ENCODE measurements at regions not wholly inside any gene's neighbourhood (a gene's known extent, or its start where the extent isn't known, plus 50 kb on each side); places are given as distances from the start of the nearest gene placed in this dataset.

- peak; percentile 43; the same call in 1 of the 2 replicates for TF ChIP-seq HNF1A (IDR thresholded peaks at IDR 0.05; ENCODE audit: low read depth)
- TF ChIP-seq HNF1A (CRISPR knock-in tag; IDR thresholded peaks at IDR 0.05; ENCODE audit: borderline replicate concordance) = peak; percentile 31; the same call in 1 of the 2 replicates
- TF ChIP-seq NR2F1 (CRISPR knock-in tag; IDR thresholded peaks at IDR 0.05) = peak; percentile 57; a peak in 2 of 4 replicates
- no peak for TF ChIP-seq CSRNP2 (CRISPR knock-in tag; conservative IDR thresholded peaks at IDR 0.05; ENCODE audit: low read depth)
- no peak for TF ChIP-seq SCMH1 (CRISPR knock-in tag; IDR thresholded peaks at IDR 0.05; ENCODE audit: borderline replicate concordance)
- TF ChIP-seq ZNF883 (CRISPR knock-in tag; IDR thresholded peaks at IDR 0.05; ENCODE audit: not compliant biosample characterization) = no peak
- no peak for TF ChIP-seq ZNF850 (CRISPR knock-in tag; conservative IDR thresholded peaks at IDR 0.05)
- TF ChIP-seq NR2F6 (IDR thresholded peaks at IDR 0.05) = peak; percentile 90
- TF ChIP-seq NR2F6 (CRISPR knock-in tag; IDR thresholded peaks at IDR 0.05) = peak; percentile 89
- no peak for TF ChIP-seq ZNF7 (CRISPR knock-in tag; IDR thresholded peaks at IDR 0.05)
- TF ChIP-seq HMG20A (CRISPR knock-in tag; IDR thresholded peaks at IDR 0.05; ENCODE audit: borderline replicate concordance) = peak; percentile 82; the same call in 1 of the 2 replicates
- peak; percentile 77 for TF ChIP-seq GATAD2A (CRISPR knock-in tag; IDR thresholded peaks at IDR 0.05)
- no peak for TF ChIP-seq HES4 (CRISPR knock-in tag; IDR thresholded peaks at IDR 0.05; ENCODE audit: borderline replicate concordance)
- TF ChIP-seq NR2F2 (IDR thresholded peaks at IDR 0.05; ENCODE audit: borderline replicate concordance, low read depth) = peak; percentile 89
- no peak for TF ChIP-seq RFX1 (IDR thresholded peaks at IDR 0.05)
- no peak for TF ChIP-seq FOXA1 (IDR thresholded peaks at IDR 0.05)
- peak; percentile 80 for TF ChIP-seq FOXA1 (CRISPR knock-in tag; IDR thresholded peaks at IDR 0.05)
- no peak for TF ChIP-seq ELF1 (CRISPR knock-in tag; IDR thresholded peaks at IDR 0.05)
- 0 out of 2 replicates have a peak, but pooled peaks have one; percentile 18 for TF ChIP-seq ZFY (CRISPR knock-in tag; IDR thresholded peaks at IDR 0.05)
- TF ChIP-seq DPF2 (CRISPR knock-in tag; IDR thresholded peaks at IDR 0.05; ENCODE audit: borderline replicate concordance, low read depth) = no peak
- TF ChIP-seq MIXL1 (CRISPR knock-in tag; IDR thresholded peaks at IDR 0.05) = peak; percentile 56
- peak; percentile 93 for TF ChIP-seq FOXP4 (CRISPR knock-in tag; IDR thresholded peaks at IDR 0.05)
- TF ChIP-seq TARDBP (CRISPR knock-in tag; IDR thresholded peaks at IDR 0.05) = peak; percentile 76; the same call in 1 of the 2 replicates
- peak; percentile 77 for TF ChIP-seq ISL2 (CRISPR knock-in tag; IDR thresholded peaks at IDR 0.05)
Observed at GRCh38 chr15:96123028-96123400, 207.5 kb upstream of the NR2F2 start (continued).
